B cell (primary cell): ENCODE measurements at regions not wholly inside any gene's neighbourhood (a gene's known extent, or its start where the extent isn't known, plus 50 kb on each side); places are given as distances from the start of the nearest gene placed in this dataset.

ENCODE experiments used
- EZH2 ChIP-seq: IDR thresholded peaks from 2 replicates; pipeline ENCODE4 v1.6.1; 2012; ENCODE audit warnings: borderline replicate concordance, low read depth, mild to moderate bottlenecking, moderate library complexity, low read length; ENCODE audit not compliant: insufficient read depth, poor library complexity, severe bottlenecking
- TF ChIP-seq, protein P1 (sequence below): fragments of 200-600 bp; IDR thresholded peaks from one replicate; pipeline ENCODE4 v1.8.0; 2022; ENCODE audit warnings: antibody characterized with exemption, mild to moderate bottlenecking

DNA sequence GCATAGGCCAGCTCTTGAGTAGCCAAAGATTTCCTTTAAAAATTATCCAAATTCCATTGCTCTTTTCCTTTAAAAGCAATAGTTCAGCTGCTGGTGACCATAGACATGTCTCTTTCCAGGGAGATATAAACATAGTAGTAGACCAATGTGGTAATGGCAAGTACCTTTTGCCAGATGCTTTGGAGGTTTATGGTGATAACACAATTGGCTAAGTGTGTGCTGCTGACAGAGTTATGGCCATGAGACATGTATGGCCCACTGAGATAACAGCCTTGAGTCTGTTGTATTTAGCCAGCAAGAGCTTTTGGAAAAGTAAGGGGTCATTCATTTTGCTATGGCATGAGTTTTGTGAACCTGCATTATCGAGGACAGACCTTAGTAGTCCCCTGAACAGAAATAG, 1146.8 kb downstream of the TUSC7 start:
- TF ChIP-seq, protein P1, sequence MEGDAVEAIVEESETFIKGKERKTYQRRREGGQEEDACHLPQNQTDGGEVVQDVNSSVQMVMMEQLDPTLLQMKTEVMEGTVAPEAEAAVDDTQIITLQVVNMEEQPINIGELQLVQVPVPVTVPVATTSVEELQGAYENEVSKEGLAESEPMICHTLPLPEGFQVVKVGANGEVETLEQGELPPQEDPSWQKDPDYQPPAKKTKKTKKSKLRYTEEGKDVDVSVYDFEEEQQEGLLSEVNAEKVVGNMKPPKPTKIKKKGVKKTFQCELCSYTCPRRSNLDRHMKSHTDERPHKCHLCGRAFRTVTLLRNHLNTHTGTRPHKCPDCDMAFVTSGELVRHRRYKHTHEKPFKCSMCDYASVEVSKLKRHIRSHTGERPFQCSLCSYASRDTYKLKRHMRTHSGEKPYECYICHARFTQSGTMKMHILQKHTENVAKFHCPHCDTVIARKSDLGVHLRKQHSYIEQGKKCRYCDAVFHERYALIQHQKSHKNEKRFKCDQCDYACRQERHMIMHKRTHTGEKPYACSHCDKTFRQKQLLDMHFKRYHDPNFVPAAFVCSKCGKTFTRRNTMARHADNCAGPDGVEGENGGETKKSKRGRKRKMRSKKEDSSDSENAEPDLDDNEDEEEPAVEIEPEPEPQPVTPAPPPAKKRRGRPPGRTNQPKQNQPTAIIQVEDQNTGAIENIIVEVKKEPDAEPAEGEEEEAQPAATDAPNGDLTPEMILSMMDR, result no peak
- TF ChIP-seq EZH2, result no peak
